Superior temporal gyrus (tissue), 1 donor: ENCODE measurements at regions not wholly inside any gene's neighbourhood (a gene's known extent, or its start where the extent isn't known, plus 50 kb on each side); places are given as distances from the start of the nearest gene placed in this dataset.

Experiments used
- DNase-seq: peaks from one replicate; pipeline ENCODE4 v3.0.0-alpha.2; 2016; ENCODE audit errors: extremely low spot score

GRCh38 chr2:575030-575726, 102.0 kb downstream of the TMEM18 start:
- no peak for DNase-seq

- DNase-seq, result no peak
Measured at GRCh38 chr2:573805-574392, 103.3 kb downstream of the TMEM18 start.

GRCh38 chr2:573025-573424, 104.2 kb downstream of the TMEM18 start:
- no peak for DNase-seq

- DNase-seq, result no peak
Measured at GRCh38 chr2:569681-570080, 107.5 kb downstream of the TMEM18 start.

GRCh38 chr2:568639-569235, 108.5 kb downstream of the TMEM18 start:
- no peak for DNase-seq

GRCh38 chr2:567865-568638, 109.2 kb downstream of the TMEM18 start:
- DNase-seq, result no peak

GRCh38 chr2:567496-567864, 109.7 kb downstream of the TMEM18 start:
- no peak for DNase-seq

- no peak for DNase-seq
Measured at GRCh38 chr2:566379-567313, 110.6 kb downstream of the TMEM18 start.

GRCh38 chr2:564471-565181, 112.6 kb downstream of the TMEM18 start:
- DNase-seq, result no peak

GRCh38 chr2:563512-563911, 113.7 kb downstream of the TMEM18 start:
- no peak for DNase-seq

GRCh38 chr2:562391-563364, 114.5 kb downstream of the TMEM18 start:
- DNase-seq, result no peak

GRCh38 chr2:558879-559278, 118.3 kb downstream of the TMEM18 start:
- no peak for DNase-seq

GRCh38 chr2:558302-558642, 118.9 kb downstream of the TMEM18 start:
- DNase-seq, result no peak

- DNase-seq, result no peak
Measured at GRCh38 chr2:557635-558301, 119.4 kb downstream of the TMEM18 start.

- no peak for DNase-seq
Measured at GRCh38 chr2:556485-556884, 120.7 kb downstream of the TMEM18 start.

- no peak for DNase-seq
Measured at GRCh38 chr2:555164-555922, 121.9 kb downstream of the TMEM18 start.

GRCh38 chr2:554444-554843, 122.8 kb downstream of the TMEM18 start:
- no peak for DNase-seq

- DNase-seq, result no peak
Measured at GRCh38 chr2:552906-553305, 124.3 kb downstream of the TMEM18 start.
